Activated CD4-positive, alpha-beta T cell treated with anti-CD3 and anti-CD28 coated beads, Interleukin-2, Interleukin-4, amounts not matched to agents 100 ng/mL and 50 ng/mL, durations not matched to agents 16 hours and 8 hours (primary cell): ENCODE measurements at regions not wholly inside any gene's neighbourhood (a gene's known extent, or its start where the extent isn't known, plus 50 kb on each side); places are given as distances from the start of the nearest gene placed in this dataset.
A peak's percentile ranks its signal among the peaks of the same experiment; 100 is the strongest.

Experiments
- DNase-seq: peaks from one replicate; pipeline ENCODE4 v3.0.0-alpha.2; 2020; ENCODE audit warnings: low spot score

- no peak for DNase-seq
These were observed 1329.5 kb upstream of the CDH8 start for GRCh38 chr16:63365649-63366304.

GRCh38 chr16:63363738-63364137 lies 1327.5 kb upstream of the CDH8 start:
- no peak for DNase-seq

GRCh38 chr16:63361032-63361624 lies 1324.9 kb upstream of the CDH8 start:
- DNase-seq: peak; percentile 44

GRCh38 chr16:63349961-63350360 lies 1313.7 kb upstream of the CDH8 start:
- DNase-seq: no peak

- no peak for DNase-seq
These were observed 1309.8 kb upstream of the CDH8 start for GRCh38 chr16:63346000-63346399.

GRCh38 chr16:63337264-63337663 lies 1301.0 kb upstream of the CDH8 start:
- DNase-seq: no peak

- DNase-seq: no peak
These were observed 1294.9 kb upstream of the CDH8 start for GRCh38 chr16:63331111-63331510.

GRCh38 chr16:63326736-63327339 lies 1290.6 kb upstream of the CDH8 start:
- DNase-seq: no peak

GRCh38 chr16:63323722-63324705 lies 1287.8 kb upstream of the CDH8 start:
- DNase-seq: no peak

- no peak for DNase-seq
These were observed 1286.8 kb upstream of the CDH8 start for GRCh38 chr16:63323055-63323454.

- DNase-seq: no peak
These were observed 1279.0 kb upstream of the CDH8 start for GRCh38 chr16:63315229-63315628.

GRCh38 chr16:63312346-63312745 lies 1276.1 kb upstream of the CDH8 start:
- DNase-seq: no peak

- DNase-seq: no peak
These were observed 1275.1 kb upstream of the CDH8 start for GRCh38 chr16:63311313-63311712.

- no peak for DNase-seq
These were observed 1266.6 kb upstream of the CDH8 start for GRCh38 chr16:63302811-63303210.

GRCh38 chr16:63301349-63301748 lies 1265.1 kb upstream of the CDH8 start:
- no peak for DNase-seq

- DNase-seq: no peak
These were observed 1262.8 kb upstream of the CDH8 start for GRCh38 chr16:63298993-63299392.

- DNase-seq: no peak
These were observed 1255.8 kb upstream of the CDH8 start for GRCh38 chr16:63292036-63292435.

- peak; percentile 15 for DNase-seq
These were observed 1253.7 kb upstream of the CDH8 start for GRCh38 chr16:63289834-63290460.

- no peak for DNase-seq
These were observed 1251.2 kb upstream of the CDH8 start for GRCh38 chr16:63287401-63287800.

- DNase-seq: no peak
These were observed 1247.5 kb upstream of the CDH8 start for GRCh38 chr16:63283721-63284120.

- no peak for DNase-seq
These were observed 1208.4 kb upstream of the CDH8 start for GRCh38 chr16:63244631-63245030.

GRCh38 chr16:63241497-63242028 lies 1205.3 kb upstream of the CDH8 start:
- DNase-seq: no peak
